ENCODE measurements at regions not wholly inside any gene's neighbourhood (a gene's known extent, or its start where the extent isn't known, plus 50 kb on each side); places are given as distances from the start of the nearest gene placed in this dataset.

- no peak for TF ChIP-seq SIN3B (IDR thresholded peaks at IDR 0.05; ENCODE audit: low read depth)
- no peak for TF ChIP-seq CBFA2T3 (IDR thresholded peaks at IDR 0.05)
- no peak for TF ChIP-seq ZNF280B (CRISPR knock-in tag; IDR thresholded peaks at IDR 0.05)
- TF ChIP-seq NFE2 (IDR thresholded peaks at IDR 0.05; ENCODE audit: low read depth): no peak
- TF ChIP-seq U2AF2 (optimal IDR thresholded peaks at IDR 0.05; ENCODE audit: low read depth, low read length): no peak
- TF ChIP-seq DPF2 (IDR thresholded peaks at IDR 0.05): no peak
- no peak for TF ChIP-seq MAZ (CRISPR knock-in tag; conservative IDR thresholded peaks at IDR 0.05 in 1 of 2, IDR thresholded peaks at IDR 0.05 in 1 of 2)
- no peak for TF ChIP-seq ATF2 (CRISPR knock-in tag; IDR thresholded peaks at IDR 0.05)
- TF ChIP-seq ZBTB1 (CRISPR knock-in tag; IDR thresholded peaks at IDR 0.05; ENCODE audit: borderline replicate concordance, low read depth): no peak
- TF ChIP-seq PHF21A (IDR thresholded peaks at IDR 0.05; ENCODE audit: borderline replicate concordance, low read depth): no peak
- TF ChIP-seq CTCF (IDR thresholded peaks at IDR 0.05 in 2 of 3, conservative IDR thresholded peaks at IDR 0.05 in 1 of 3; ENCODE audit: insufficient read depth in 2 of 3, low read depth in 1 of 3, low read length in 3 of 3): no peak
- no peak for TF ChIP-seq ZNF431 (CRISPR knock-in tag; IDR thresholded peaks at IDR 0.05)
- no peak for TF ChIP-seq PHB2 (IDR thresholded peaks at IDR 0.05; ENCODE audit: low read depth)
- TF ChIP-seq POLR2A (conservative IDR thresholded peaks at IDR 0.05): no peak
Measured at GRCh38 chr3:132925256-132925930, 112.8 kb upstream of the TMEM108 start.
